Neural cell (in vitro differentiated cells): ENCODE measurements at regions not wholly inside any gene's neighbourhood (a gene's known extent, or its start where the extent isn't known, plus 50 kb on each side); places are given as distances from the start of the nearest gene placed in this dataset.

Source experiments
- H2AFZ ChIP-seq: fragments of 200-600, 300-800 bp; sonication (generic), shearing (Covaris generic); 2 replicates; pipeline ENCODE4 v1.6.0; 2014; ENCODE audit warnings: low read depth, mild to moderate bottlenecking, antibody characterized with exemption, low read length, moderate library complexity
- H3F3A ChIP-seq: fragments of 200-600 bp; shearing (Covaris generic); 2 replicates; pipeline ENCODE4 v1.6.1; 2016; ENCODE audit warnings: mild to moderate bottlenecking, moderate library complexity, mixed read lengths, antibody characterized with exemption, low read length; ENCODE audit not compliant: insufficient read depth, poor library complexity, severe bottlenecking
- H3K27ac ChIP-seq: fragments of 200-600, 300-800 bp; sonication (generic), shearing (Covaris generic); 2 replicates; pipeline ENCODE4 v1.5.1; 2014; ENCODE audit warnings: mild to moderate bottlenecking, low read length, moderate library complexity
- H3K27me3 ChIP-seq: fragments of 300-800, 200-600 bp; sonication (generic), shearing (Covaris generic); 2 replicates; pipeline ENCODE4 v1.6.0; 2014; ENCODE audit warnings: mild to moderate bottlenecking, low read depth, low read length, moderate library complexity; ENCODE audit not compliant: insufficient read depth
- H3K36me3 ChIP-seq: fragments of 300-800, 200-600 bp; sonication (generic), shearing (Covaris generic); 2 replicates; pipeline ENCODE4 v1.5.1; 2014; ENCODE audit warnings: mild to moderate bottlenecking, antibody characterized with exemption, low read length, moderate library complexity; ENCODE audit not compliant: insufficient read depth
- H3K4me2 ChIP-seq: fragments of 300-800, 200-600 bp; sonication (generic), shearing (Covaris generic); 2 replicates; pipeline ENCODE4 v1.6.0; 2014; ENCODE audit warnings: mild to moderate bottlenecking, low read length
- H3K4me3 ChIP-seq: fragments of 300-800, 200-600 bp; sonication (generic), shearing (Covaris generic); 2 replicates; pipeline ENCODE4 v1.5.1; 2014; ENCODE audit warnings: mild to moderate bottlenecking, low read length, moderate library complexity
- H3K79me2 ChIP-seq: fragments of 200-600 bp; shearing (Covaris generic); replicated peaks from 2 replicates; pipeline ENCODE4 v1.6.0; 2014; ENCODE audit warnings: mild to moderate bottlenecking, low read length, moderate library complexity; ENCODE audit not compliant: insufficient read depth
- H3K9ac ChIP-seq: fragments of 300-800, 200-600 bp; sonication (generic), shearing (Covaris generic); 2 replicates; pipeline ENCODE4 v1.6.1; 2016; ENCODE audit warnings: mild to moderate bottlenecking, low read length, mixed read lengths
- H3K9me2 ChIP-seq: fragments of 200-600 bp; shearing (Covaris generic); 2 replicates; pipeline ENCODE4 v1.6.1; 2016; ENCODE audit warnings: mild to moderate bottlenecking, low read length, mixed read lengths; ENCODE audit not compliant: insufficient read depth
- H3K9me3 ChIP-seq: fragments of 200-600, 300-800 bp; sonication (generic), shearing (Covaris generic); 2 replicates; pipeline ENCODE4 v1.6.1; 2016; ENCODE audit warnings: mild to moderate bottlenecking, mixed run types, low read length, moderate library complexity, mixed read lengths
- H4K20me1 ChIP-seq: fragments of 200-600 bp; shearing (Covaris generic); 2 replicates; pipeline ENCODE4 v1.6.1; 2016; ENCODE audit warnings: mild to moderate bottlenecking, mixed run types; ENCODE audit not compliant: insufficient read depth
- EP300 ChIP-seq: fragments of 450-650 bp; conservative IDR thresholded peaks from 2 replicates; pipeline ENCODE4 v1.6.1; 2014; ENCODE audit warnings: antibody characterized with exemption, mild to moderate bottlenecking, moderate library complexity; ENCODE audit not compliant: poor library complexity, severe bottlenecking
- EZH2 ChIP-seq: fragments of 200-600, 300-800 bp; shearing (Covaris generic), sonication (generic); IDR thresholded peaks from 2 replicates; pipeline ENCODE4 v1.6.1; 2014; ENCODE audit warnings: antibody characterized with exemption, low read length, borderline replicate concordance, mild to moderate bottlenecking; ENCODE audit not compliant: insufficient read depth, poor library complexity, severe bottlenecking
- MXI1 ChIP-seq: fragments of 450-650 bp; conservative IDR thresholded peaks from 2 replicates; pipeline ENCODE4 v1.6.1; 2014; ENCODE audit warnings: antibody characterized with exemption, mild to moderate bottlenecking; ENCODE audit not compliant: poor library complexity, severe bottlenecking
- POLR2AphosphoS5 ChIP-seq: IDR thresholded peaks from 2 replicates; pipeline ENCODE4 v1.6.1; 2012
- RAD21 ChIP-seq: fragments of 450-650 bp; conservative IDR thresholded peaks from 2 replicates; pipeline ENCODE4 v1.6.1; 2014; ENCODE audit warnings: antibody characterized with exemption, mild to moderate bottlenecking, moderate library complexity
- SMC3 ChIP-seq: fragments of 450-650 bp; conservative IDR thresholded peaks from 2 replicates; pipeline ENCODE4 v1.6.1; 2014; ENCODE audit warnings: antibody characterized with exemption, mild to moderate bottlenecking, moderate library complexity; ENCODE audit not compliant: poor library complexity
- TAF1 ChIP-seq: IDR thresholded peaks from 2 replicates; pipeline ENCODE4 v1.6.1; 2012; ENCODE audit warnings: low read depth
- TF ChIP-seq, protein P1 (sequence below): fragments of 450-650 bp; IDR thresholded peaks from 2 replicates; pipeline ENCODE4 v1.5.1; 2014; ENCODE audit warnings: antibody characterized with exemption, mild to moderate bottlenecking, moderate library complexity; ENCODE audit not compliant: poor library complexity, severe bottlenecking
- TF ChIP-seq, protein P2 (sequence below): IDR thresholded peaks from 2 replicates; pipeline ENCODE4 v1.6.1; 2012; ENCODE audit warnings: borderline replicate concordance

DNA sequence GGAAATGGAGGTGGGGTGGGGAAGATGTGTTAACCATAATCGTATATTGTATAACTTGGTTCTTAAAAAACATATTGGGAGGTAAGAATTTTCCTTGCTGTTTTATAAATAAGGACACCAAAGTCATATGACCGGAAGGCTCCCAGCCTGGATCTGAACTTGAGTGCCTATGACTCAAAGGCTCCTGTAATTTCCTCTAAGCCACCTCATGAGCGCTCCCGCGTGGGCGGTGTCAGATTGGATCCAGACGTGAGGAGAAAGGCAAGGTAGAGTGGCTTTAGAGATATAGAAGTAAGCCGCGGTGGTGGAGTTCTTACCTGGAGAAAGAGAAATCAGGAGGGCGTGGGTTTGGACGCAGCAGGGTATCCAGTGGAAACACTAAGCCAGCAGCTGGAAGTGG, 196.2 kb upstream of the NLRP1 start:
- TF ChIP-seq, protein P1, sequence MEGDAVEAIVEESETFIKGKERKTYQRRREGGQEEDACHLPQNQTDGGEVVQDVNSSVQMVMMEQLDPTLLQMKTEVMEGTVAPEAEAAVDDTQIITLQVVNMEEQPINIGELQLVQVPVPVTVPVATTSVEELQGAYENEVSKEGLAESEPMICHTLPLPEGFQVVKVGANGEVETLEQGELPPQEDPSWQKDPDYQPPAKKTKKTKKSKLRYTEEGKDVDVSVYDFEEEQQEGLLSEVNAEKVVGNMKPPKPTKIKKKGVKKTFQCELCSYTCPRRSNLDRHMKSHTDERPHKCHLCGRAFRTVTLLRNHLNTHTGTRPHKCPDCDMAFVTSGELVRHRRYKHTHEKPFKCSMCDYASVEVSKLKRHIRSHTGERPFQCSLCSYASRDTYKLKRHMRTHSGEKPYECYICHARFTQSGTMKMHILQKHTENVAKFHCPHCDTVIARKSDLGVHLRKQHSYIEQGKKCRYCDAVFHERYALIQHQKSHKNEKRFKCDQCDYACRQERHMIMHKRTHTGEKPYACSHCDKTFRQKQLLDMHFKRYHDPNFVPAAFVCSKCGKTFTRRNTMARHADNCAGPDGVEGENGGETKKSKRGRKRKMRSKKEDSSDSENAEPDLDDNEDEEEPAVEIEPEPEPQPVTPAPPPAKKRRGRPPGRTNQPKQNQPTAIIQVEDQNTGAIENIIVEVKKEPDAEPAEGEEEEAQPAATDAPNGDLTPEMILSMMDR: no peak
- TF ChIP-seq POLR2AphosphoS5 (no peak), MXI1 (no peak), EP300 (no peak), TAF1 (no peak), RAD21 (no peak), SMC3 (no peak), EZH2 (no peak)
- TF ChIP-seq, protein P2, sequence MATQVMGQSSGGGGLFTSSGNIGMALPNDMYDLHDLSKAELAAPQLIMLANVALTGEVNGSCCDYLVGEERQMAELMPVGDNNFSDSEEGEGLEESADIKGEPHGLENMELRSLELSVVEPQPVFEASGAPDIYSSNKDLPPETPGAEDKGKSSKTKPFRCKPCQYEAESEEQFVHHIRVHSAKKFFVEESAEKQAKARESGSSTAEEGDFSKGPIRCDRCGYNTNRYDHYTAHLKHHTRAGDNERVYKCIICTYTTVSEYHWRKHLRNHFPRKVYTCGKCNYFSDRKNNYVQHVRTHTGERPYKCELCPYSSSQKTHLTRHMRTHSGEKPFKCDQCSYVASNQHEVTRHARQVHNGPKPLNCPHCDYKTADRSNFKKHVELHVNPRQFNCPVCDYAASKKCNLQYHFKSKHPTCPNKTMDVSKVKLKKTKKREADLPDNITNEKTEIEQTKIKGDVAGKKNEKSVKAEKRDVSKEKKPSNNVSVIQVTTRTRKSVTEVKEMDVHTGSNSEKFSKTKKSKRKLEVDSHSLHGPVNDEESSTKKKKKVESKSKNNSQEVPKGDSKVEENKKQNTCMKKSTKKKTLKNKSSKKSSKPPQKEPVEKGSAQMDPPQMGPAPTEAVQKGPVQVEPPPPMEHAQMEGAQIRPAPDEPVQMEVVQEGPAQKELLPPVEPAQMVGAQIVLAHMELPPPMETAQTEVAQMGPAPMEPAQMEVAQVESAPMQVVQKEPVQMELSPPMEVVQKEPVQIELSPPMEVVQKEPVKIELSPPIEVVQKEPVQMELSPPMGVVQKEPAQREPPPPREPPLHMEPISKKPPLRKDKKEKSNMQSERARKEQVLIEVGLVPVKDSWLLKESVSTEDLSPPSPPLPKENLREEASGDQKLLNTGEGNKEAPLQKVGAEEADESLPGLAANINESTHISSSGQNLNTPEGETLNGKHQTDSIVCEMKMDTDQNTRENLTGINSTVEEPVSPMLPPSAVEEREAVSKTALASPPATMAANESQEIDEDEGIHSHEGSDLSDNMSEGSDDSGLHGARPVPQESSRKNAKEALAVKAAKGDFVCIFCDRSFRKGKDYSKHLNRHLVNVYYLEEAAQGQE: no peak
- no peaks in the 10 kb centered on the region for H4K20me1 ChIP-seq
- no peak overlapping the region for H3K4me3 ChIP-seq
- no peaks in the 10 kb centered on the region for H3K36me3 ChIP-seq
- peaks cover 10% of the 10 kb centered on the region for H3K9me3 ChIP-seq
- no peak overlapping the region for H3K4me2 ChIP-seq
- no peaks in the 10 kb centered on the region for H3K79me2 ChIP-seq
- no peaks in the 10 kb centered on the region for H3K9me2 ChIP-seq
- H3F3A ChIP-seq: no peaks in the 10 kb centered on the region
- no peak overlapping the region for H3K9ac ChIP-seq
- H2AFZ ChIP-seq: no peak overlapping the region
- no peak overlapping the region for H3K27ac ChIP-seq
- no peaks in the 10 kb centered on the region for H3K27me3 ChIP-seq

DNA sequence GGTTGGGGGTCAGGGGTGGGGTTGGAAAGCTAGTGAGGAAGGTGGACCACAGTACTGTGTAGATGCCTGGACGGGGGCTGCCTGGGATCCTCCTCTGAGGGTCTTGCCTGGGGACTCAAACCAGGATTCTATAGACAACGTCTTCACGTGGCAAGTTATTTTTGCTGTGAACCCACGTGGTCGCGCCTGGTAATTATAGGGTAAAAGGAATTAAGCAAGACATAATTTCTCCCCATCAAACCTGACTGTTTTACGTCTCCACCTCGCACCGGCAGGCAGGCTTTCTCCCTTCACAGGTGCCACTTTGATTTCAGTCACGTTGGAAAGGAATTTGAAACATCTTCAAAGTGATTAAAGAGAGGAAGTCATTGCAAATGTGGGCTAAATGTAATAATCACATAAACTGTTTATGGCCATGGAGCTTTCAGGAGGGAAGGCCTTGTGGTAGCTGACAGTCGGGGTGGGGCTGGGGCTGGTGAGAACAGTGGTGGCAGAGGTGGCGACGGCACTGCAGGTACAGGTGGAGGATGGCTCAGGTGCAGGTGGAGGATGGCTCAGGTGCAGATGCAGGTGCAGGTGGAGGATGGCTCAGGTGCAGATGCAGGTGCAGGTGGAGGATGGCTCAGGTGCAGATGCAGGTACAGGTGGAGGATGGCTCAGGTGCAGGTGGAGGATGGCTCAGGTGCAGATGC, 197.1 kb upstream of the NLRP1 start:
- no peaks in the 10 kb centered on the region for H3K36me3 ChIP-seq
- H4K20me1 ChIP-seq: no peaks in the 10 kb centered on the region
- H3K27me3 ChIP-seq: no peaks in the 10 kb centered on the region
- H3K4me3 ChIP-seq: no peak overlapping the region
- H3K9me3 ChIP-seq: peaks cover 10% of the 10 kb centered on the region
- no peak overlapping the region for H3K9ac ChIP-seq
- H3K4me2 ChIP-seq: no peak overlapping the region
- H2AFZ ChIP-seq: no peak overlapping the region
- H3K79me2 ChIP-seq: no peaks in the 10 kb centered on the region
- no peak overlapping the region for H3K27ac ChIP-seq
- H3K9me2 ChIP-seq: no peaks in the 10 kb centered on the region
- TF ChIP-seq, protein P1: no peak
- TF ChIP-seq MXI1: no peak
- TF ChIP-seq EZH2: no peak
- no peak for TF ChIP-seq TAF1
- TF ChIP-seq RAD21: no peak
- TF ChIP-seq POLR2AphosphoS5: no peak
- TF ChIP-seq, protein P2: no peak
- no peak for TF ChIP-seq EP300
- TF ChIP-seq SMC3: no peak
- no peaks in the 10 kb centered on the region for H3F3A ChIP-seq
